ENCODE measurements at regions not wholly inside any gene's neighbourhood (a gene's known extent, or its start where the extent isn't known, plus 50 kb on each side); places are given as distances from the start of the nearest gene placed in this dataset.

GRCh38 chr3:150064971-150065370 lies 94.3 kb upstream of the PFN2 start:
- dilution Hi-C loops (cut with MboI; ENCODE audit: extremely low pct_ligation_motif_present, low sequenced_read_pairs) = no loop called here
- Histone ChIP-seq H3K9me1 (ENCODE audit: control insufficient read depth, extremely low read depth, insufficient read depth, low read length) (no peaks in the 10 kb centered on the region), H2AFZ (ENCODE audit: control insufficient read depth, low read length) (no peak overlapping the region), H3K79me2 (ENCODE audit: control insufficient read depth, insufficient read depth, low read length) (no peaks in the 10 kb centered on the region), H3K27ac (ENCODE audit: control insufficient read depth, insufficient read depth, low read length) (no peak overlapping the region), H3K27me3 (ENCODE audit: control insufficient read depth, extremely low read depth, insufficient read depth, low read length) (no peaks in the 10 kb centered on the region), H3K9ac (ENCODE audit: control insufficient read depth, extremely low read depth, insufficient read depth, low read length) (no peak overlapping the region), H3K4me1 (ENCODE audit: control insufficient read depth, extremely low read depth, insufficient read depth, low read length) (peaks cover 25% of the 10 kb centered on the region), H3K4me2 (ENCODE audit: control insufficient read depth, extremely low read depth, insufficient read depth, low read depth, low read length) (no peak overlapping the region), H4K20me1 (ENCODE audit: control insufficient read depth, extremely low read depth, insufficient read depth, low read length) (no peaks in the 10 kb centered on the region), H3K9me3 (ENCODE audit: control insufficient read depth, low read depth, low read length) (no peaks in the 10 kb centered on the region), H3K4me3 (ENCODE audit: control insufficient read depth in 2 of 3, extremely low read depth in 1 of 3, insufficient read depth in 2 of 3, low read depth in 1 of 3, low read length in 3 of 3) (no peak overlapping the region), H3K36me3 (ENCODE audit: control insufficient read depth in 2 of 2, extremely low read depth in 1 of 2, insufficient read depth in 2 of 2, low read length in 2 of 2) (no peaks in the 10 kb centered on the region)
- no peak for TF ChIP-seq EZH2 (IDR thresholded peaks at IDR 0.05; ENCODE audit: low read length)
- TF ChIP-seq, protein P1, sequence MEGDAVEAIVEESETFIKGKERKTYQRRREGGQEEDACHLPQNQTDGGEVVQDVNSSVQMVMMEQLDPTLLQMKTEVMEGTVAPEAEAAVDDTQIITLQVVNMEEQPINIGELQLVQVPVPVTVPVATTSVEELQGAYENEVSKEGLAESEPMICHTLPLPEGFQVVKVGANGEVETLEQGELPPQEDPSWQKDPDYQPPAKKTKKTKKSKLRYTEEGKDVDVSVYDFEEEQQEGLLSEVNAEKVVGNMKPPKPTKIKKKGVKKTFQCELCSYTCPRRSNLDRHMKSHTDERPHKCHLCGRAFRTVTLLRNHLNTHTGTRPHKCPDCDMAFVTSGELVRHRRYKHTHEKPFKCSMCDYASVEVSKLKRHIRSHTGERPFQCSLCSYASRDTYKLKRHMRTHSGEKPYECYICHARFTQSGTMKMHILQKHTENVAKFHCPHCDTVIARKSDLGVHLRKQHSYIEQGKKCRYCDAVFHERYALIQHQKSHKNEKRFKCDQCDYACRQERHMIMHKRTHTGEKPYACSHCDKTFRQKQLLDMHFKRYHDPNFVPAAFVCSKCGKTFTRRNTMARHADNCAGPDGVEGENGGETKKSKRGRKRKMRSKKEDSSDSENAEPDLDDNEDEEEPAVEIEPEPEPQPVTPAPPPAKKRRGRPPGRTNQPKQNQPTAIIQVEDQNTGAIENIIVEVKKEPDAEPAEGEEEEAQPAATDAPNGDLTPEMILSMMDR (optimal IDR thresholded peaks at IDR 0.05 in 1 of 3, IDR thresholded peaks at IDR 0.05 in 1 of 3, conservative IDR thresholded peaks at IDR 0.05 in 1 of 3; ENCODE audit: extremely low read depth in 1 of 3, insufficient read depth in 2 of 3, low read length in 3 of 3) = no peak
- FAIRE-seq = no peak
- DNase-seq (ENCODE audit: low read depth, low spot score) = no peak

DNA sequence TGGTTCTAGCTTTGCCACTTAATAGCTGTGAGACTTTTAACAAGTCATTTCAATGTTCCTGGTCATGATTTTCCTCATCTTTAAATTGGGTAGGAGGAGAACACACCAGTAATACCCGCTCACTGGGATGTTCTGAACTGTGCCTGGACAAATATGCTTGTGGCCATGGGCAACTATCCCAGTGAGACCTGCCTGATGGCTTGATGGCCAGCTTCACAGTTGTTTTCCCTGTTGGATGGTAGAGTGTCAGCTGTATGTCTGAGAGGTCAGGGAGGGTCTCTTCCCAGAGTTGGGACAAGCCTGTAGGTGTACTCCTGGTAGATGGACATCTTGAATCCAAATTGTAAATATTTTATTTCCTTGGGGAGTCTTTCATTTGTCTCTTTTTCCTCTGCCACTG lies 92.5 kb upstream of the PFN2 start:
- Histone ChIP-seq H3K4me1 (ENCODE audit: control insufficient read depth, extremely low read depth, insufficient read depth, low read length) (peaks cover 11% of the 10 kb centered on the region), H3K9me3 (ENCODE audit: control insufficient read depth, low read depth, low read length) (no peaks in the 10 kb centered on the region), H3K9me1 (ENCODE audit: control insufficient read depth, extremely low read depth, insufficient read depth, low read length) (no peaks in the 10 kb centered on the region), H4K20me1 (ENCODE audit: control insufficient read depth, extremely low read depth, insufficient read depth, low read length) (no peaks in the 10 kb centered on the region), H3K27ac (ENCODE audit: control insufficient read depth, insufficient read depth, low read length) (no peak overlapping the region), H3K27me3 (ENCODE audit: control insufficient read depth, extremely low read depth, insufficient read depth, low read length) (no peaks in the 10 kb centered on the region), H3K36me3 (ENCODE audit: control insufficient read depth in 2 of 2, extremely low read depth in 1 of 2, insufficient read depth in 2 of 2, low read length in 2 of 2) (no peaks in the 10 kb centered on the region), H2AFZ (ENCODE audit: control insufficient read depth, low read length) (no peak overlapping the region), H3K4me3 (ENCODE audit: control insufficient read depth in 2 of 3, extremely low read depth in 1 of 3, insufficient read depth in 2 of 3, low read depth in 1 of 3, low read length in 3 of 3) (no peak overlapping the region), H3K79me2 (ENCODE audit: control insufficient read depth, insufficient read depth, low read length) (no peaks in the 10 kb centered on the region), H3K9ac (ENCODE audit: control insufficient read depth, extremely low read depth, insufficient read depth, low read length) (no peak overlapping the region), H3K4me2 (ENCODE audit: control insufficient read depth, extremely low read depth, insufficient read depth, low read depth, low read length) (no peak overlapping the region)
- dilution Hi-C loops (cut with MboI; ENCODE audit: extremely low pct_ligation_motif_present, low sequenced_read_pairs) = no loop called here
- FAIRE-seq (peak; percentile 71), DNase-seq (ENCODE audit: low read depth, low spot score) (no peak)
- no peak for TF ChIP-seq EZH2 (IDR thresholded peaks at IDR 0.05; ENCODE audit: low read length)
- TF ChIP-seq, protein P1 (optimal IDR thresholded peaks at IDR 0.05 in 1 of 3, IDR thresholded peaks at IDR 0.05 in 1 of 3, conservative IDR thresholded peaks at IDR 0.05 in 1 of 3; ENCODE audit: extremely low read depth in 1 of 3, insufficient read depth in 2 of 3, low read length in 3 of 3) = no peak
